Activated naive CD4-positive, alpha-beta T cell treated with anti-CD3 and anti-CD28 coated beads for 36 hours (primary cell): ENCODE measurements at regions not wholly inside any gene's neighbourhood (a gene's known extent, or its start where the extent isn't known, plus 50 kb on each side); places are given as distances from the start of the nearest gene placed in this dataset.

Experiments
- CTCF ChIA-PET: fragments of 350-600 bp; sonication (Branson Sonifier 250); formaldehyde crosslinking; loops from one replicate; lab custom pipeline; 2021; ENCODE audit warnings: antibody characterized with exemption; lab: Charles Lee
- DNase-seq: peaks from one replicate; pipeline ENCODE4 v3.0.0-alpha.2; 2020
- H3K27ac Mint-ChIP-seq: one replicate; pipeline ENCODE4 v1.8.0; 2021; ENCODE audit warnings: mild to moderate bottlenecking, mixed read lengths
- H3K27me3 Mint-ChIP-seq: one replicate; pipeline ENCODE4 v1.8.0; 2021; ENCODE audit warnings: low read depth, mixed read lengths
- H3K36me3 Mint-ChIP-seq: one replicate; pipeline ENCODE4 v1.8.0; 2021; ENCODE audit warnings: low read depth, mixed read lengths
- H3K4me1 Mint-ChIP-seq: one replicate; pipeline ENCODE4 v1.8.0; 2021; ENCODE audit warnings: low read depth, mixed read lengths
- H3K4me3 Mint-ChIP-seq: one replicate; pipeline ENCODE4 v1.8.0; 2021; ENCODE audit warnings: mild to moderate bottlenecking, moderate library complexity, mixed read lengths
- H3K9me3 Mint-ChIP-seq: one replicate; pipeline ENCODE4 v1.8.0; 2021; ENCODE audit warnings: mixed read lengths
- intact Hi-C: fragments of 100-400 bp; cut with micrococcal nuclease; formaldehyde crosslinking; loops from one replicate; pipeline ENCODE4 v1.15.1; 2023

GRCh38 chr6:48240287-48240686 lies 129.3 kb upstream of the PTCHD4 start:
- no peak overlapping the region for H3K4me3 Mint-ChIP-seq
- H3K36me3 Mint-ChIP-seq, result no peaks in the 10 kb centered on the region
- H3K4me1 Mint-ChIP-seq, result no peaks in the 10 kb centered on the region
- intact Hi-C loops, result no loop called here
- H3K9me3 Mint-ChIP-seq, result peaks cover 23% of the 10 kb centered on the region
- CTCF ChIA-PET, result no interaction called here
- H3K27ac Mint-ChIP-seq, result no peak overlapping the region
- no peak for DNase-seq
- H3K27me3 Mint-ChIP-seq, result no peaks in the 10 kb centered on the region

- Mint-ChIP-seq H3K9me3 (peaks cover 21% of the 10 kb centered on the region), H3K27ac (no peak overlapping the region), H3K4me3 (no peak overlapping the region), H3K4me1 (no peaks in the 10 kb centered on the region), H3K27me3 (no peaks in the 10 kb centered on the region), H3K36me3 (no peaks in the 10 kb centered on the region)
- intact Hi-C loops, result no loop called here
- no peak for DNase-seq
- CTCF ChIA-PET, result no interaction called here
These were observed 125.4 kb upstream of the PTCHD4 start for GRCh38 chr6:48236375-48236774.

DNA sequence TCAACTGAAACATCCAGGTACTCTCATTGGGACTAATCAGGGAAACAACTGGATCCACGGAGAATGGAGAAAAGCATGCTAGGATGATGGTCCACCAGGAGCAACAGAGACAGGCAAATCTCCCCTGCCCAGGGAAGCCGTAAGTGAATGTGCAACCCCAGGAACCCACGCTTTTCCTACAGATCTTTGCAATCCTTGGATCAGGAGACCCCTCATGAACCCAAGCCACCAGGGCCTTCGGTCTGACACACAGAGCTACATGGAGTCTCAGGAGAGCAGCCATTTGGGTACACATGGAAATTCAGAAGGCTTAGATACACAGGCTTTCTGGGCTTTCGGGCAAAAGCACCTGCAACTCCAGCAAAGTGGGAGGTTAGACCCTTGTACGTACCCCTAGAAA lies 122.1 kb upstream of the PTCHD4 start:
- DNase-seq, result no peak
- no peaks in the 10 kb centered on the region for H3K4me1 Mint-ChIP-seq
- no peak overlapping the region for H3K4me3 Mint-ChIP-seq
- CTCF ChIA-PET, result no interaction called here
- peaks cover 21% of the 10 kb centered on the region for H3K9me3 Mint-ChIP-seq
- no peaks in the 10 kb centered on the region for H3K27me3 Mint-ChIP-seq
- intact Hi-C loops, result no loop called here
- H3K27ac Mint-ChIP-seq, result no peak overlapping the region
- H3K36me3 Mint-ChIP-seq, result no peaks in the 10 kb centered on the region

DNA sequence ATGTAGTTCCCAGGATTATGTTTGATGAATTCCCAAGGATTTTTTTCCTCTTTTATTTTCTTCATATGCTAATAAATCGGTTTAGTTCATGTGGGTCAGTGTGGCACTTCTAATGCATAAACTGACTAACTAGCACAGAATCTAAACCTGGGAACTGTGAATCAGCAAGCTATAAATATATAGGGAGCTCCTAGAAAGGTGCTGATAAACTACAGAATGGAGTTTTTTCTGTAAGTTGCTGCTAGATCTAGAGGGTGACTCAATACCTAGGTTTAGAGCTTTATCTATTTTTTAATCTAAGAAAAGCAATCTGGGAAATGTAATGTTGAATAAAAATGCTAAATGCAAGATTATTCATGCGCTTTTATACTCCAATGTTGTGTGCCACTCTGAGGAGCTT lies 118.8 kb upstream of the PTCHD4 start:
- Mint-ChIP-seq H3K36me3 (no peaks in the 10 kb centered on the region), H3K9me3 (no peaks in the 10 kb centered on the region), H3K4me3 (no peak overlapping the region), H3K27me3 (no peaks in the 10 kb centered on the region), H3K27ac (no peak overlapping the region), H3K4me1 (no peaks in the 10 kb centered on the region)
- intact Hi-C loops, result no loop called here
- DNase-seq, result no peak
- CTCF ChIA-PET, result no interaction called here

DNA sequence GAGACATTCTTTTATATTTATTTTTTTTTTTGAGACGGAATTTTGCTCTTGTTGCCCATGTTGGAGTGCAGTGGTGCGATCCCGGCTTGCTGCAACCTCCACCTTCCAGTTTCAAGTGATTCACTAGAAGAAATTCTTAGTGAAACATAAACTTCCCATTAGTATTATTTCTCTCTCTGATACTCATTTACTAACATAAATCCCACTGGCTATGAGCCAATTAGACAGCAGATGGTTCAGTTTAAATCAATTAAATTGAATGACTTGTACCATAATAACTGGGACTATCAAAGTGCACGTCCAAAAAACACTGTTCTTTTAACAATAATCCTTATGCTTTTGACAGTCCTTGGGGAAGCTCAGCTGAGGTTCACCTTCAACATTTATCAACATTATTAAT lies 111.2 kb upstream of the PTCHD4 start:
- no peaks in the 10 kb centered on the region for H3K4me1 Mint-ChIP-seq
- no peak overlapping the region for H3K4me3 Mint-ChIP-seq
- CTCF ChIA-PET, result no interaction called here

DNA sequence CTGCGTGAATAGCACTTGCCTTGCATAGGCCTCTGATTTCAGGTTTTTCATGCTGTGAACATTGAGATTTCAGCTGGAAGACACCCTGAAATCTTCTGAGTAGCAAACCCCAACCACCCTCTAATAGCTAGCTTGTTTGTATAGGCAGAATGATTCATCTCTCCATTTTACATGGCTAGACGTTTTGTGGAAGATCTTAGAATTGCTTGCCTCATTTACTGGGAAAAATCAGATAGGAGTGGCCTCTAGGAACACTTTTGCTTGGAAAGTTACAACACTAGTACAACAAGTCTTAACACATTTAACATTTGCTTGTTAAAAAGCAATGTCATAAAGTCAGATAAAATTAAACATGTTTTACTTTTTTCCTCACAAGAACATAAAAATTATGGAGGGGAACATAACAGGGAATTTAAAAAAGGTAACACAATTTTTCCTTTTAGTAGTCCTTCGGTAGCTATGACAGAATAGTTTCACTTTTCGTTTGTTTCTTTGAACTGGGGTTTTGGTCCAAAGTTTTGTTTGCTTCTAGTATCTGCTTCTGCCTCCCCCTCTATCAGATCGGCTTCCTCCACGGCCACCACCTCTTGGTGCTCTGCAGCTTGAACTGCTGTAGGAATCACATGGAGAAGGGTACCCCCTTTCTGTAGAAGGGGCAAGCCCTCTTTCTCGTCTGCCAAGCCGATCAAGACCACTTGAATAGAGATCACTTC lies 102.2 kb upstream of the PTCHD4 start:
- DNase-seq, result no peak
- H3K4me1 Mint-ChIP-seq, result no peaks in the 10 kb centered on the region
- H3K36me3 Mint-ChIP-seq, result no peaks in the 10 kb centered on the region
- no peaks in the 10 kb centered on the region for H3K27me3 Mint-ChIP-seq
- CTCF ChIA-PET, result no interaction called here
- no peak overlapping the region for H3K27ac Mint-ChIP-seq
- peaks cover 10% of the 10 kb centered on the region for H3K9me3 Mint-ChIP-seq
- no peak overlapping the region for H3K4me3 Mint-ChIP-seq
- intact Hi-C loops, result no loop called here

More for the DNA sequence above, 111.2 kb upstream of the PTCHD4 start:
- peaks cover 2% of the 10 kb centered on the region for H3K9me3 Mint-ChIP-seq
- H3K27me3 Mint-ChIP-seq, result no peaks in the 10 kb centered on the region
- no peak overlapping the region for H3K27ac Mint-ChIP-seq
- no peak for DNase-seq
- H3K36me3 Mint-ChIP-seq, result no peaks in the 10 kb centered on the region
- intact Hi-C loops, result no loop called here

GRCh38 chr6:48212501-48212900 lies 101.5 kb upstream of the PTCHD4 start:
- CTCF ChIA-PET, result no interaction called here
- intact Hi-C loops, result no loop called here
- H3K9me3 Mint-ChIP-seq, result peaks cover 10% of the 10 kb centered on the region
- H3K36me3 Mint-ChIP-seq, result no peaks in the 10 kb centered on the region
- H3K4me1 Mint-ChIP-seq, result no peaks in the 10 kb centered on the region
- no peak overlapping the region for H3K27ac Mint-ChIP-seq
- H3K27me3 Mint-ChIP-seq, result no peaks in the 10 kb centered on the region
- H3K4me3 Mint-ChIP-seq, result no peak overlapping the region
- DNase-seq, result no peak

- no peak overlapping the region for H3K27ac Mint-ChIP-seq
- no peaks in the 10 kb centered on the region for H3K4me1 Mint-ChIP-seq
- no peak for DNase-seq
- no peaks in the 10 kb centered on the region for H3K27me3 Mint-ChIP-seq
- CTCF ChIA-PET, result no interaction called here
- H3K36me3 Mint-ChIP-seq, result no peaks in the 10 kb centered on the region
- H3K9me3 Mint-ChIP-seq, result peaks cover 12% of the 10 kb centered on the region
- intact Hi-C loops, result no loop called here
- H3K4me3 Mint-ChIP-seq, result no peak overlapping the region
These were observed 95.1 kb upstream of the PTCHD4 start for GRCh38 chr6:48206091-48206490.

GRCh38 chr6:48200869-48201390 lies 89.9 kb upstream of the PTCHD4 start:
- Mint-ChIP-seq H3K4me3 (no peak overlapping the region), H3K36me3 (no peaks in the 10 kb centered on the region), H3K4me1 (no peaks in the 10 kb centered on the region), H3K9me3 (peaks cover 10% of the 10 kb centered on the region), H3K27ac (no peak overlapping the region), H3K27me3 (no peaks in the 10 kb centered on the region)
- no peak for DNase-seq
- CTCF ChIA-PET, result no interaction called here
- intact Hi-C loops, result no loop called here

DNA sequence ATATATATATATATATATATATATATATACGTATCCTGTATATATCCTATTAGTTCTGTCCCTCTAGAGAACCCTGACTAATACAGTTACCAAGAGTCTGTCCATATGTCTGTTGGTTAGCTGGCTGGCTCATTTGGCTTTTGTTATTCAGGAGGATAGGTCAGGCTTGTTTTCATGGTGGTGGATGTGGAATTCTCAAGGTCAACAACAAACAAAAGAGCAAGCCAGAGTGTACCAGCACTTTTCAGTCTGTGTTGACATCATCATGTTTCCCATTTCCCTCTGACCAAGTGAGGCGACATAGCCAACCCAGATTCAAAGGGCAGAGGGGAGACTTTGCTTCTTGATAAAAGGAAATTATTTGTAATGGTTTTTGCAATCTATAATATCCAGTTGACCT lies 88.5 kb upstream of the PTCHD4 start:
- intact Hi-C loops, result no loop called here
- CTCF ChIA-PET, result no interaction called here
- Mint-ChIP-seq H3K36me3 (no peaks in the 10 kb centered on the region), H3K9me3 (peaks cover 10% of the 10 kb centered on the region), H3K27me3 (no peaks in the 10 kb centered on the region), H3K27ac (no peak overlapping the region), H3K4me3 (no peak overlapping the region), H3K4me1 (no peaks in the 10 kb centered on the region)
- no peak for DNase-seq

DNA sequence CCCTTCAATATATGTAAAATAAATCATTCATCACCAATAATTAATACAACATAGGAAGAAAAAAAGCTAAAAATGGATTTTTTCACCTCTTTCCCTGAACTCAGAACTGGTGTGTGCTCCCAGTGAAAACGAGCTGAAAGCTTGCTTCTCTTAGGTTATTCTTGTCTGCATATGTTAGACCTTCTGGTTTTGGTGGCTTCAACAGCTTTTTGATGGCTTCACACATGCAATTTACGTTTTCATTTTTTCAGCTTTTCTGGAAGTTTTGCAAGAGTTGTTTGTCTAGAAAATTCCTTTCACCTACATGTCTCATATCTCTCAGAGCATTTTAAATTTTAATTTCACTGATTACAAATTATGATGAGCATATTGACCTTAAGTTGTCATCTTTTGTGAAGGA lies 86.9 kb upstream of the PTCHD4 start:
- Mint-ChIP-seq H3K4me1 (no peaks in the 10 kb centered on the region), H3K27me3 (no peaks in the 10 kb centered on the region), H3K9me3 (peaks cover 5% of the 10 kb centered on the region), H3K27ac (no peak overlapping the region), H3K36me3 (no peaks in the 10 kb centered on the region), H3K4me3 (no peak overlapping the region)
- CTCF ChIA-PET, result no interaction called here
- no peak for DNase-seq
- intact Hi-C loops, result no loop called here

DNA sequence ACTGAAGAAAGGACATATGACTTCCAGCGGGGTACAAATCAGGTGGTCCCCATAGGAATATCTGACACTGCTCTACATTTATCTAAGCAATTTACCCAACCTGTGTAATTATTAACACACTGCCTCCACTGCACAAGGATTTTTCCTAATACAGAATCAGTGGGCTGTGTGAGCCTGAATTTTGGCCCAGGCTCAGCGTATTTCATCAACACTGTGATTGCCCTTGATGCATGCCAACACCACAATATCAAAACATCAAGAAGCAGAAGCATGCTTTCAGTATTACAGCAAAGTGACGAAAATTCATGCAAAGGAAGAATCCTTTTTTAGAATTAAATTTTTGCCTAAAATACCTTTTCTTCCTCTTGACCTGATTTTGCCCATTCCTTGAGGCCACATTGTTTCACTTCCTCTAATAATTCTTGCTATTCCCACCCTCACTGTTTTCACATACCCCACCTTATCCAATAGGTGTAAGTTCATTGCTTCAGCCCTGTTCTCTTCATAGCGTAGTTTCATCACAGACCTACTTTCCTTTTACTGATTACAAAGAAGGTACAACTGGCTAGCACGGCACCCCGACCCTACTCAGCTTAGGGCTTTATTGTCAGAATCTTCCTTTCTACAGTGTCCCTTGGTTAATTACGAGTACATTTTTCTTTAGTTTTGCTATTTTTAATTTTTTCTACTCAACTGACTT lies 83.7 kb upstream of the PTCHD4 start:
- no peaks in the 10 kb centered on the region for H3K9me3 Mint-ChIP-seq
- intact Hi-C loops, result no loop called here
- H3K4me1 Mint-ChIP-seq, result no peaks in the 10 kb centered on the region
- H3K4me3 Mint-ChIP-seq, result no peak overlapping the region
- CTCF ChIA-PET, result no interaction called here
- H3K36me3 Mint-ChIP-seq, result no peaks in the 10 kb centered on the region
- DNase-seq, result no peak
- no peak overlapping the region for H3K27ac Mint-ChIP-seq
- H3K27me3 Mint-ChIP-seq, result no peaks in the 10 kb centered on the region

DNA sequence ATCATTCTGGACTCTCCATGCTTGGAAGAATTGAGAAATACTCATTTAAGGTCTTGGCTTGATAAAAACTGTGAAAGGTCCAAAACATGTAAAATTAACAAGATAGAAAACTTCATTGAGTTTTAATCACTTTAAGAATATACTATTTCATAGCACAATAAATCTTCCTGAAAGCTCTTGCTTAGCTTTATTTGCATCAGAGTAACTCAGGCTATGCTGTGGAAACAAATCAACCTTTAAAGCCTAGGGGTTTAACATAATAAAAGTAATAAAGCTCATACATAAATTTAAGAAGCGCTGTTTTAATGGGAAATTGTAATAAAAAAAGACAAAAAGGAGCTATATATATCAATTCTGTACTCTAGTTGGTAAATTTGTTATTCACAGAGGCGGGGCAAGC lies 77.2 kb upstream of the PTCHD4 start:
- intact Hi-C loops, result no loop called here
- Mint-ChIP-seq H3K9me3 (no peaks in the 10 kb centered on the region), H3K27me3 (no peaks in the 10 kb centered on the region), H3K27ac (no peak overlapping the region), H3K4me3 (no peak overlapping the region), H3K4me1 (no peaks in the 10 kb centered on the region), H3K36me3 (no peaks in the 10 kb centered on the region)
- no peak for DNase-seq
- CTCF ChIA-PET, result no interaction called here
